ENCODE measurements at regions not wholly inside any gene's neighbourhood (a gene's known extent, or its start where the extent isn't known, plus 50 kb on each side); places are given as distances from the start of the nearest gene placed in this dataset.
"Not testable (repeated sequence)": the region's sequence is repeated elsewhere in the genome, so short reads cannot be mapped to it uniquely, and the experiment has no call there.

DNA sequence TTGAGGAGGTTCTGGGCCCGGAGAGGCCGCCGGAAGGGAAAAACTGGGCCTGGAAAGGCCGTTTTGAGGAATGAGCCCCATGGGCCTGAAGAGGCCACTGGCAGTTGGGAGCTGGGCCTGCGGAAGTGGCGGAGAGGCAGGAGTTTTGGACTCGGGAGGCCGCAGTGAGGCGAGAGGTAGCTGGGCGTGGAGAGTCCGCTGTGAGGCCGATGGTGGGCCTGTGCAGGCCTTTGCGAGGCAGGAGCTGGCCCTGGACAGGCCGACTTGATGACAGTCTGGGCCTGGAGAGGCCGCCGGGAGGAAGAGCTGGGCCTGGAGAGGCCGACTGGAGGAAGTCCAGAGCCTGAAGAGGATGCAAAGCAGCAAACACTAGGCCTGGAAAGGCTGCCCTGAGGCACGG is 259.0 kb upstream of the NUPR2 start:
- Mint-ChIP-seq H3K4me3 (no peak overlapping the region), H3K4me1 (no peaks in the 10 kb centered on the region), H3K27ac (no peak overlapping the region), H3K36me3 (no peaks in the 10 kb centered on the region), H3K27me3 (no peaks in the 10 kb centered on the region), H3K9me3 (peaks cover 0 to 14% (median 5%) of the 10 kb centered on the region in 5 donors)
- CTCF ChIA-PET, result no interaction called here
- POLR2A ChIA-PET, result no interaction called here
- H3K27me3 ChIP-seq (ENCODE audit: insufficient read depth, low read length, poor library complexity, severe bottlenecking), result no peaks in the 10 kb centered on the region
- H3K4me1 ChIP-seq (ENCODE audit: insufficient read depth, low read length), result no peaks in the 10 kb centered on the region
- H3K9me3 ChIP-seq (ENCODE audit: low read length), result no peaks in the 10 kb centered on the region
- DNase-seq, result no peak
- H3K4me3 ChIP-seq (ENCODE audit: low read length), result no peak overlapping the region
- H3K27ac ChIP-seq (ENCODE audit: low read depth, low read length), result no peak overlapping the region
- no peaks in the 10 kb centered on the region for H3K36me3 ChIP-seq (ENCODE audit: insufficient read depth, low read length)

DNA sequence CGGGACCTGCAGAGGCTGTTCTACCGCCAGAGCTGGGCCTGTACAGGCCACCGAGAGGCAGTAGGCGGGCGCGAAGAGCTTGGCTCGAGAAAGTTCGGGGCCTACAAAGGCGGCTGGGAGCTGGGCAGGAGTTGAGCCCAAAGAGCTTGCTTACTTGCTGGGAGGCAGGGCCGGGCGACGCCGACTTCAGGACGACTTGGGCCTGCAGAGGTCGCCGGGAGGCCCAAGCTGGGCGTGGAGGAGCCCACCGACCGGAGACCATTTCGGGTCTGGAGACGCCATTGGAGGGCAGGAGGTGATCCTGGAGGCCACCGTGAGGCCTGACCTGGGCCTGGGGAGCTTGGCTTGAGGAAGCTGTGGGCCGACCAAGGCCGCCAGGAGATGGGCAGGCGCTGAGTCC is 258.4 kb upstream of the NUPR2 start:
- H3K36me3 ChIP-seq (ENCODE audit: insufficient read depth, low read length); DNase-seq; H3K27ac ChIP-seq (ENCODE audit: low read depth, low read length); H3K4me3 Mint-ChIP-seq; H3K27ac Mint-ChIP-seq; H3K4me3 ChIP-seq (ENCODE audit: low read length); POLR2A ChIA-PET; H3K27me3 ChIP-seq (ENCODE audit: insufficient read depth, low read length, poor library complexity, severe bottlenecking); H3K9me3 ChIP-seq (ENCODE audit: low read length); H3K4me1 ChIP-seq (ENCODE audit: insufficient read depth, low read length); H3K27me3 Mint-ChIP-seq; H3K36me3 Mint-ChIP-seq; H3K4me1 Mint-ChIP-seq; CTCF ChIA-PET: not testable (repeated sequence)
- H3K9me3 Mint-ChIP-seq, result peaks cover 0 to 14% (median 5%) of the 10 kb centered on the region in 5 donors

DNA sequence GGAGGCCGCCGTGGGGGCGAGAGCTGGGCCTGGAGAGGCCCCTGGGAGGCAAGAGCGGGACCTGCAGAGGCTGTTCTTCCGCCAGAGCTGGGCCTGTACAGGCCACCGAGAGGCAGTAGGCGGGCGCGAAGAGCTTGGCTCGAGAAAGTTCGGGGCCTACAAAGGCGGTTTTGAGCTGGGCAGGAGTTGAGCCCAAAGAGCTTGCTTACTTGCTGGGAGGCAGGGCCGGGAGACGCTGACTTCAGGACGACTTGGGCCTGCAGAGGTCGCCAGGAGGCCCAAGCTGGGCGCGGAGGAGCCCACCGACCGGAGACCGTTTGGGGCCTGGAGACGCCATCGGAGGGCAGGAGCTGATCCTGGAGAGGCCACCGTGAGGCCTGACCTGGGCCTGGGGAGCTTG is 257.1 kb upstream of the NUPR2 start:
- H3K27me3 ChIP-seq (ENCODE audit: insufficient read depth, low read length, poor library complexity, severe bottlenecking); H3K36me3 Mint-ChIP-seq; H3K4me1 Mint-ChIP-seq; CTCF ChIA-PET; H3K27ac ChIP-seq (ENCODE audit: low read depth, low read length); H3K9me3 ChIP-seq (ENCODE audit: low read length); H3K27ac Mint-ChIP-seq; H3K4me3 ChIP-seq (ENCODE audit: low read length); H3K4me1 ChIP-seq (ENCODE audit: insufficient read depth, low read length); H3K27me3 Mint-ChIP-seq; H3K36me3 ChIP-seq (ENCODE audit: insufficient read depth, low read length); H3K4me3 Mint-ChIP-seq; POLR2A ChIA-PET: not testable (repeated sequence)
- DNase-seq, result peak in 4 of 5 donors; percentile 3 to 76 (median 52)
- H3K9me3 Mint-ChIP-seq, result peaks cover 0 to 14% (median 5%) of the 10 kb centered on the region in 5 donors

DNA sequence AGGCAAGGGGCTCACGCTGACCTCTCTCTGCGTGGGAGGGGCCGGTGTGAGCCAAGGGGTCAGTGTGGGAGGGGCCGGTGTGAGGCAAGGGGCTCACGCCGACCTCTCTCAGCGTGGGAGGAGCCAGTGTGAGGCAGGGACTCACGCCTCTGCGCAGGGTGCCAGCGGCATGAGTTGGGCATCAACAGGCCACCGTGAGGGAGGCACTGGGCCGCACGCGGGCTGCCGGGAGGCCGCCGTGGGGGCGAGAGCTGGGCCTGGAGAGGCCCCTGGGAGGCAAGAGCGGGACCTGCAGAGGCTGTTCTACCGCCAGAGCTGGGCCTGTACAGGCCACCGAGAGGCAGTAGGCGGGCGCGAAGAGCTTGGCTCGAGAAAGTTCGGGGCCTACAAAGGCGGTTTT is 255.6 kb upstream of the NUPR2 start:
- H3K4me1 ChIP-seq (ENCODE audit: insufficient read depth, low read length); H3K4me3 ChIP-seq (ENCODE audit: low read length); H3K36me3 Mint-ChIP-seq; H3K9me3 ChIP-seq (ENCODE audit: low read length); H3K27ac ChIP-seq (ENCODE audit: low read depth, low read length); H3K27me3 ChIP-seq (ENCODE audit: insufficient read depth, low read length, poor library complexity, severe bottlenecking); H3K4me1 Mint-ChIP-seq; H3K4me3 Mint-ChIP-seq; POLR2A ChIA-PET; H3K27ac Mint-ChIP-seq; CTCF ChIA-PET; H3K36me3 ChIP-seq (ENCODE audit: insufficient read depth, low read length); H3K27me3 Mint-ChIP-seq: not testable (repeated sequence)
- DNase-seq, result peak in 4 of 5 donors; percentile 4 to 20 (median 12)
- peaks cover 0 to 14% (median 5%) of the 10 kb centered on the region in 5 donors for H3K9me3 Mint-ChIP-seq

DNA sequence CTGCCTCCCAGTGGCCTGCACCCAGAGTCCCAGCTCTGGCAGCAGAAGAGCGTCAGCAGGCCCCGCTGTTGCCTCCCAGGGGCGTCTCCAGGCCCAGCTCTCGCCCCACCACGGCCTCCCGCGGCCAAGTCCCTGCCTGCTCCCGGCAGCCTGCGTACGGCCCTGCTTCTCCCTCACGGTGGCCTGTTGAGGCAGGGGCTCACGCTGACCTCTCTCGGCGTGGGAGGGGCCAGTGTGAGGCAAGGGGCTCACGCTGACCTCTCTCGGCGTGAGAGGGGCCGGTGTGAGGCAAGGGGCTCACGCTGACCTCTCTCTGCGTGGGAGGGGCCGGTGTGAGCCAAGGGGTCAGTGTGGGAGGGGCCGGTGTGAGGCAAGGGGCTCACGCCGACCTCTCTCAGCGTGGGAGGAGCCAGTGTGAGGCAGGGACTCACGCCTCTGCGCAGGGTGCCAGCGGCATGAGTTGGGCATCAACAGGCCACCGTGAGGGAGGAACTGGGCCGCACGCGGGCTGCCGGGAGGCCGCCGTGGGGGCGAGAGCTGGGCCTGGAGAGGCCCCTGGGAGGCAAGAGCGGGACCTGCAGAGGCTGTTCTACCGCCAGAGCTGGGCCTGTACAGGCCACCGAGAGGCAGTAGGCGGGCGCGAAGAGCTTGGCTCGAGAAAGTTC is 254.1 kb upstream of the NUPR2 start:
- H3K4me1 ChIP-seq (ENCODE audit: insufficient read depth, low read length); H3K4me3 Mint-ChIP-seq; H3K27ac ChIP-seq (ENCODE audit: low read depth, low read length); POLR2A ChIA-PET; CTCF ChIA-PET; H3K9me3 Mint-ChIP-seq; H3K4me1 Mint-ChIP-seq; H3K27ac Mint-ChIP-seq; H3K27me3 ChIP-seq (ENCODE audit: insufficient read depth, low read length, poor library complexity, severe bottlenecking); H3K36me3 ChIP-seq (ENCODE audit: insufficient read depth, low read length); H3K4me3 ChIP-seq (ENCODE audit: low read length); H3K27me3 Mint-ChIP-seq; H3K9me3 ChIP-seq (ENCODE audit: low read length); DNase-seq; H3K36me3 Mint-ChIP-seq: not testable (repeated sequence)

DNA sequence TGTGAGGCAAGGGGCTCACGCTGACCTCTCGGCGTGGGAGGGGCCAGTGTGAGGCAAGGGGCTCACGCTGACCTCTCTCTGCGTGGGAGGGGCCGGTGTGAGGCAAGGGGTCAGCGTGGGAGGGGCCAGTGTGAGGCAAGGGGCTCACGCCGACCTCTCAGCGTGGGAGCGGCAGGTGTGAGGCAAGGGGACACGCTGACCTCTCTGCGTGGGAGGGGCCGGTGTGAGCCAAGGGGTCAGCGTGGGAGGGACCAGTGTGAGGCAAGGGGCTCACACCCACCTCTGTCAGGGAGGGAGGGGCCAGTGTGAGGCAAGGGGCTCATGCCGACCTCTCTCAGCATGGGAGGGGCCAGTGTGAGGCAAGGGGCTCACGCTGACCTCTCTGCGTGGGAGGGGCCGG is 251.7 kb upstream of the NUPR2 start:
- H3K27ac ChIP-seq (ENCODE audit: low read depth, low read length); H3K9me3 ChIP-seq (ENCODE audit: low read length); H3K27ac Mint-ChIP-seq; H3K4me1 ChIP-seq (ENCODE audit: insufficient read depth, low read length); H3K9me3 Mint-ChIP-seq; H3K4me3 Mint-ChIP-seq; H3K36me3 ChIP-seq (ENCODE audit: insufficient read depth, low read length); H3K27me3 Mint-ChIP-seq; POLR2A ChIA-PET; H3K36me3 Mint-ChIP-seq; H3K4me3 ChIP-seq (ENCODE audit: low read length); CTCF ChIA-PET; H3K27me3 ChIP-seq (ENCODE audit: insufficient read depth, low read length, poor library complexity, severe bottlenecking); H3K4me1 Mint-ChIP-seq; DNase-seq: not testable (repeated sequence)

DNA sequence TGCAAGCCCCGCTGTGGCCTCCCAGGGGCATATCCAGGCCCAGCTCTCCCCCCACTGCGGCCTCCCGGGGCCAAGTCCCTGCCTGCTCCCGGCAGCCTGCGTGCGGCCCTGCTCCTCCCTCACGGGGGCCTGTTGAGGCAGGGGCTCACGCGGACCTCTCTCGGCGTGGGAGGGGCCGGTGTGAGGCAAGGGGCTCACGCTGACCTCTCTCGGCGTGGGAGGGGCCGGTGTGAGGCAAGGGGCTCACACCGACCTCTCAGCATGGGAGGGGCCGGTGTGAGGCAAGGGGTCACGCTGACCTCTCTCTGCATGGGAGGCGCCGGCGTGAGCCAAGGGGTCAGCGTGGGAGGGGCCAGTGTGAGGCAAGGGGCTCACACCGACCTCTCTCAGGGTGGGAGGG is 251.2 kb upstream of the NUPR2 start:
- H3K9me3 ChIP-seq (ENCODE audit: low read length); H3K4me1 ChIP-seq (ENCODE audit: insufficient read depth, low read length); H3K4me3 Mint-ChIP-seq; H3K4me3 ChIP-seq (ENCODE audit: low read length); H3K36me3 Mint-ChIP-seq; H3K27ac ChIP-seq (ENCODE audit: low read depth, low read length); H3K9me3 Mint-ChIP-seq; H3K27me3 ChIP-seq (ENCODE audit: insufficient read depth, low read length, poor library complexity, severe bottlenecking); POLR2A ChIA-PET; H3K4me1 Mint-ChIP-seq; H3K36me3 ChIP-seq (ENCODE audit: insufficient read depth, low read length); H3K27me3 Mint-ChIP-seq; CTCF ChIA-PET; H3K27ac Mint-ChIP-seq: not testable (repeated sequence)
- DNase-seq, result peak in 1 of 5 donors; percentile 16

DNA sequence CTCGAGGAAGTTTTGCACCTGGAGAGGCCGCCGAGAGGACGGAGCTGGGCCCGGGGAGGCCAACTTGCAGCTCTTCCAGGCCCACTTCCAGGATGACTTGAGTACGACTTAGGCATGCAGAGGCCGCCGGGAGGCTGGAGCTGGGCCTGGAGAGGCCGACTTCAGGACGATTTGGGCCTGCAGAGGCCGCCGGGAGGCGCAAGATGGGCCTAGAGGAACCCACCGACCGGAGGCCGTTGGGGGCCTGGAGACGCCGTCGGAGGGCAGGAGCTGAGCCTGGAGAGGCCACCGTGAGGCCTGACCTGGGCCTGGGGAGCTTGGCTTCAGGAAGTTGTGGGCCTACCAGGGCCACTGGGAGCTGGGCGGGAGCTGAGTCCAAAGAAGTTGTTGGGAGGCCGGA is 250.5 kb upstream of the NUPR2 start:
- H3K4me1 Mint-ChIP-seq; DNase-seq; H3K9me3 ChIP-seq (ENCODE audit: low read length); H3K27me3 ChIP-seq (ENCODE audit: insufficient read depth, low read length, poor library complexity, severe bottlenecking); CTCF ChIA-PET; H3K36me3 ChIP-seq (ENCODE audit: insufficient read depth, low read length); H3K4me1 ChIP-seq (ENCODE audit: insufficient read depth, low read length); H3K4me3 ChIP-seq (ENCODE audit: low read length); H3K4me3 Mint-ChIP-seq; POLR2A ChIA-PET; H3K36me3 Mint-ChIP-seq; H3K27me3 Mint-ChIP-seq; H3K27ac ChIP-seq (ENCODE audit: low read depth, low read length); H3K27ac Mint-ChIP-seq; H3K9me3 Mint-ChIP-seq: not testable (repeated sequence)

DNA sequence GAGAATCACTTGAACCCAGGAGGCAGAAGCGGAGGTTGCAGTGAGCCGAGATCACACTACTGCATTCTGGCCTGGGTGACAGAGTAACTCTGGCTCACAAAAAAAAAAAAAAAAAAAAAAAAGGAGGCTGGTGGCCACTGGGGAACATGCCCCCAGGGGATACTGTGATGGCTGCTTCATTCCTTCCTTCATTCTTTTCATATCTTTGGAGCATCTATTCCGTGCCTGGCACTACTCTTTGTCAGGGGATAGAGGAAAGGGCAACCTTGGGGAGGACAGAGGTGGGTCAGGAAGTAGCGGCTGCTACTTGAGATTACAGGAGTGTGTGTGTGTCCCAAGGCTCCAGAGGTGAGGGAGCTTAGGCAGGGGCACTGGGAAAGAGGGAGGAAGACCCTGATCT is 236.4 kb upstream of the NUPR2 start:
- H3K9me3 ChIP-seq (ENCODE audit: low read length); H3K27me3 Mint-ChIP-seq; H3K27me3 ChIP-seq (ENCODE audit: insufficient read depth, low read length, poor library complexity, severe bottlenecking); H3K36me3 Mint-ChIP-seq; H3K36me3 ChIP-seq (ENCODE audit: insufficient read depth, low read length); H3K4me3 ChIP-seq (ENCODE audit: low read length); H3K27ac ChIP-seq (ENCODE audit: low read depth, low read length); CTCF ChIA-PET; DNase-seq; H3K4me1 ChIP-seq (ENCODE audit: insufficient read depth, low read length); POLR2A ChIA-PET; H3K4me1 Mint-ChIP-seq; H3K4me3 Mint-ChIP-seq; H3K27ac Mint-ChIP-seq: not testable (repeated sequence)
- peaks cover 0 to 21% (median 7%) of the 10 kb centered on the region in 5 donors for H3K9me3 Mint-ChIP-seq
